Dermis microvascular lymphatic vessel endothelial cell (primary cell): ENCODE measurements at regions not wholly inside any gene's neighbourhood (a gene's known extent, or its start where the extent isn't known, plus 50 kb on each side); places are given as distances from the start of the nearest gene placed in this dataset.

Source experiments
- DNase-seq, 2 donors: peaks; one replicate each; pipeline versions ENCODE4 v3.0.0 to v3.0.0-alpha.2; 2010; ENCODE audit warnings: low read depth in 2 of 2

- no peak for DNase-seq
These were observed 120.0 kb upstream of the RFC3 start for GRCh38 chr13:33697926-33698325.

- DNase-seq: no peak
These were observed 110.5 kb upstream of the RFC3 start for GRCh38 chr13:33707449-33707848.

DNA sequence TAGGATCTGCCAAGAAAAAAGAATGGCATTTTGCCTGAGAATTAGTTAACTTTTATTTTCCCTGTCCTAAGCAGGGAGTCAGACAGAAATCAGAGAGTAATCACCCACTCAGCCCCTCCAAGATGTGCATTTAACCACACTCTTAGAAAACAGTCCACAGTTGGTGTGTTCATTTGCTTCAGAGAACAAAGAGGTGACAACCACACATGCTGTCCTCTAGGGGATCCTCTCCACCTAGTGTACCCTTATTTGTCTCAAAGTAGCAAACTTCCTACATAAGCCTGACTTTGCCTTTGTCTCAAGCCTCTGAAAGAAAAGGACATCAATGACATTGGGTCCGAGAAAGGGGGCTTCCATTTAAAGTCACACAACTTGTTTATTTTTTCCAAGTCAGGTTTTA is 107.0 kb upstream of the RFC3 start:
- no peak for DNase-seq

GRCh38 chr13:33711436-33711835 is 106.5 kb upstream of the RFC3 start:
- no peak for DNase-seq

- no peak for DNase-seq
These were observed 100.2 kb upstream of the RFC3 start for GRCh38 chr13:33717775-33718174.

GRCh38 chr13:33721724-33722123 is 96.2 kb upstream of the RFC3 start:
- peak in 1 of 2 donors; percentile 38 for DNase-seq

GRCh38 chr13:33722216-33722915 is 95.6 kb upstream of the RFC3 start:
- no peak for DNase-seq

DNA sequence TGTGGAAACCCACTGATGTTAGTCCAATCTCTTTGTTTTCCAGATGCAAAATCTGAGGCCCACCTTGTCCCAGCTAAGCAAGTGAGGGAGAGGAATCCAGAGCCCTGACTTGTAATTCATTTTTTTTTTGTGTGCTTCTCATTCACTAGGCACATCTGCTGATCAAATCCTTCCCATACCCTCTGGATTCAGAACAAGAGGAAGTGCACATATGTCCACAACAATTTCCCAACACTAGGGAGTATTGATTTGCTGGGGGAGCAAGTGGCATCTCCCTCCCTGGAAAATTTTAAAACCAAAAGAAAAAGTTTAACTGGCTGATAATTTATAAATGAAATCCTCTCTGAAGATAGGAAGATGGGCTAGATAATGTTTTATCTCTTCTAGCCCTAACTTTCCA is 94.6 kb upstream of the RFC3 start:
- no peak for DNase-seq

DNA sequence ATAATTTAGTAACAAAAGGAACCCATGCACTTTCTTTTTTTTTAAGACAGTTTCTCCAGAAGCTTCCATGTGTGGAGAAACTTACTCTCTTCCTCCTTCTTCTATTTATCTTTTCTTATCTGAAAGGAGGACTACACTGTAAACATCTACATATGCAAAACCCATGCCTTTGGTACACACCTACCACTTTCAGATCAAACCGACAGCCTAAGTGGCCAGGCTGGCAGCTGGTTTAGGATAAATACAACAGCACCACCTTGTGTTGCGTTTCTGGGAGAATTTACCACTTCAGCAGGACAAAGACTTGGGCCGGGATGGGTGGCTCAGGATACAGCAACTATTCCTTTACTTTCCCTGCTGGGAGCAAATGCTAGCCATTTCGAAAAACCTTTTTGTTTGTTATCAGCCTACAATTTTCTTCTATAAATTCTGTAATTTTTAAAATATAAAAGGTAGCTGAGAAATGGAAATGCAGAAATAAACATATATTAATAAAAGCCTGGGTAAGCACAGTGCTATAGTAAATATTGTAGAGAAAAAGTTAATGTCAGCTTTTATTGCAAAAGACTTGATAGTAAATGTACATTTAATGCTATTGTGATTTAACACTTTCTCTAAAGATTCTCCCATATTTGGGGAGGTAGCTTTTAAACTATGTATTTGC is 94.0 kb upstream of the RFC3 start:
- peak; percentile 88 to 89 for DNase-seq

DNA sequence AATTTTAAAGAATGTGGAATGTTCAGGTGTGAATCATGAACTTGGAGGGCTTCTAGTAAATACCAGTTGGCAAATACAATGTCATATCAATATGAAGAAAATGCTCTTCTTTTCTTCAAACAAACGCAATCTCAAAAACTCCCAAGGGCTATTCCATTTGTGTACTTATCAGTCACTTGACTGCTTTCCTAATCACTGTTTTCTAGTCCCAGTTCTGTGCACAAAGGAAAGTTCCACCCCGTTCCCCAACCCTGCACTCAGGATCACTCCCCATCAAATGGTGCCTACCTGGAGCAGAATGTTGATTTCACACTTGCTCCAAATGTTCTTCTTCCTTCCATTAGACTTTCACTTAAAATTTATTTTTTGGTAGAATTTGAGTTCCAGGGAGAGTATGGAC is 92.6 kb upstream of the RFC3 start:
- DNase-seq: no peak

- DNase-seq: no peak
These were observed 90.5 kb upstream of the RFC3 start for GRCh38 chr13:33727297-33728083.

DNA sequence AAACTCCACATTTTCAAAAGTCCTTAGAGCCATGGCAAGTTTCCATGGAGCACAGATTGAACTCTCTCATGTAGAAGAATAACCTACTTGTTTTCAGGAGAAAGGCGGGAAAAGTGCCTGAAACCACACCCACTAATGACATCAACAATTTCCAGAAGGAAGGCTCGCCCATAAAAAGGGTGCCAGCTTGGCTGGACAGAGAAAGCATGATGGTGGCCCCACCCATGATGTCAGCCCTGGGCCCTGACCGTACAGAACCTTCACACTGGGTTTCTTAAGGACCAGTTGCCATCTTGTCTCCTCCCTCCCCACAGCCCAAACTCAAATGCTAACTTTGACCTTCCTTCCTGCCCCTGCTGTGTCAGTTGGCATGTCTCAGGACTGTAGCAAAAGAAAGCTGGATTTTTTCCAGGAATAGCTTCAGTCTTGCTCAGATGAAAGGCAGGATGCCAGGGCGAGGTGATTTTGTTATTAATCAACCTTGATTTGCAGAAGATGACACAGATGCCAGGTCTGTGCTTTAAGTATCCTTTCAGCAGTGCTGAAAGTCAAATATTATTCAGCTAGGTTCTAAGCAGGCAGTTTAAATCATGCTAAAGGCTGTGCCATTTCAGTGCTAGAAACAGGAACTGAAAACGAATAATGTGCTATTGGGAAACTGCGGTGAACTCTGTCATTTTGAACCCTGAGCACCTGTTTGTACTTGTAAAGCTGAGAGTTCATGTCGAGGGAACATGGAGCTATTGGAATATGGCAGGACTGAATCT is 89.5 kb upstream of the RFC3 start:
- DNase-seq: no peak

GRCh38 chr13:33730147-33730546 is 87.8 kb upstream of the RFC3 start:
- DNase-seq: no peak

DNA sequence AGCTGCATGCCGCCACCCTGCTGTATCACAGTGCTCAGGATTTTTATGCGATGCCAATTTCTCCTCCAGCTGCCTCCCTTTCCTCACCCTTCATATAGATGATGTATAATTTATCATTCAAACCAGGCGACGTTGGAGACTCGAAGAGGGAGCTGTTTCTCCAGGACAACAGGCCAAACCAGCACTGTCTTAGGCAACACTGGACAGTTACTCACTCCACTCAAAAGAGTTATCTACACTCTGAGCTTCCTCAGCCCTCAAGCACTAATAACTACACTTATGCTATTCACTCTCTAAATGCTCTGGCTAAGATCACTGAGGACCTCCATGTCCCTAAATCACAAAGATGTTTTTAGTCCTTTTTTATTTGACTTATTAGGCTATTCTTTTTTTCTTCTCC is 87.3 kb upstream of the RFC3 start:
- DNase-seq: no peak

DNA sequence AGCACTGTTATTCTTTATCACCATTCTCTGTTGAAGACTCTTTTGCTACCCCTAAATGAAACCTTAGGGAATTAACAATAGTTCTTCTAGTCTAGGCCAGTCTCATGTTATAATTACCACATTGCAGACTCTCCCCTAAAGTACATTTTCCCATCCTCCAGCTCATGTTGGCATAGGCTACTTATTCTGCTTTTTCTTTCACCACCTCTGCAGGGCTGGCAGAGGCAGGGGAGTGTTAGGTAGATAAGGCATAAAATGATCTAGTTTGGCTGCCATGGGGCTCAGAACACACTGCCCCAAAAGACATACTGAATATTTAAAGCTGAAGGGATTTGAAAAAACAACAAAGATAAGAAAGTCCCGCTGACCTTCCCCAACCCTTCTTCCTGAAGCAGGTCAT is 82.7 kb upstream of the RFC3 start:
- no peak for DNase-seq

DNA sequence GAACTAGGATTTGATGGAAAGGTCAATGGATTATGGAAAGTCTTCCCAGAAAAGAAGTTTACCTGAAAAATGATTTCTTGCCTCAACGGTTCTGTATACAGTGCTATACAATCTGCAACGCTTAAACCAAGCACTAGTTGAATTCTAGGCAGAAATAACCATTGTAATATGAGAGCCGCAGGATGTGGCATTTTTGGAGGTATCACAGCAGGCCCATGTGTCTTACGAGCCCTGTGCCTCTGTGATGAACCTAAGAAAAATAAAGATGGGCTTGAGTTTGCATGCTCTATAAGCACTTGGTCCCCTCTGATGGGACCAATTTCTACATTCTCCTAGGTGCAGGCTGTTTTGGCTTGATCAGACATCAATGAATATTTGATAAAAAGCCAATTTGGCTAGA is 78.7 kb upstream of the RFC3 start:
- DNase-seq: no peak

DNA sequence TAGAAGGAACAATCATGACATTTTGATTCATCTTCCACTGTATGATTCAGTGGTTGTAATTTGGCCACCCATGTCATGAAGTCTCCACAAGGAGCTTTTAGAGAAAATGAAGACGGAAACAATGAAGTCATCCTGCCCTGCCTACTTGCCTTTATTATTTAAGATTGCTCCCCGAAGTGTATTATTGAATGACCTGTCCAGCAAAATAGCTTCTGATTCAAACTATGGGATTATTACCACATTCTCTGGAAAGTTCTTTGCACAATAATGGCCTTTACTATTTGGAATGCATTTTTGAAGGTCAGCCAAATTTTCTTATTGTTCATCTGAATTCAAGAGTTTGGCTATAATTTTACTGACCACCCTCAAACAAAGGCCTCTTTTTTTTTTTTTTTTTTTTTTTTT is 77.8 kb upstream of the RFC3 start:
- no peak for DNase-seq

GRCh38 chr13:33742321-33742720 is 75.6 kb upstream of the RFC3 start:
- DNase-seq: no peak

GRCh38 chr13:33743438-33744368 is 74.2 kb upstream of the RFC3 start:
- DNase-seq: no peak

DNA sequence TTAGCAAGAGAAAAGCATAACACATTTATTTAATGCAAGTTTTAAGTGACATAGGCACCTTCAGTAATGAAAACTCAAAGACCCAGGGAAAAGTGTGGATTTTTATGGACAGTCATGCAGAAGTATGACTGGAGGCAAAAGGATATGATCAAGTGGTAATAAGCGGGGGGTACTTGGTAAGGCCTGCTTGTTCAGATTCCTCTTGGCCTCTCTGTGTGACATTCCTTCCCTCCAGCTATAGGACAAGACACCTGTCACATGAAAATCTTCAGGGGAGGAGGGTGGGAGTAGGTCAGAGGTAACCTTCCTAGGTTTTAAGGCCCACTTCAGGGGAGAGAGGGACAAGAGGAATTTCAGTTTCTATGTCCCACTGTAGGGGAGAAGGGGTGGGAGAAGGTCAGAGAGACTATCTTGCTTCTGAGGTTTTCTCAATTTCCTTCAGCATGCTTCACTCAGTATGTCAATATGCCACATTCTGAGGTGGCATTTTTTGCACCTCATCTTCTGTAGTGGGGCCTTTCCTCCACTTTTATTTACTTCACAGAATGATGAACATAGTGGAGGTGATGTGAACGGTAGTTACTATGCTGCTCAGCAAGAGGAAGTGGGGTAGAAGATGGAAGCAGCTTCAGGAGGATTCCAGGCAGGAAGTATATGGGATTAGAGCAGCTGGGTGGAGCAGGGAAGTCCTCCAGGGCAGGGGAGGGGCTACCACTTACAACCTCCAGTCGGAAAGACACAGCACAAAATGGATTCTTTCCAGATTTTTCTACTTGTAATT is 73.2 kb upstream of the RFC3 start:
- no peak for DNase-seq
